B cell (primary cell): ENCODE measurements at regions not wholly inside any gene's neighbourhood (a gene's known extent, or its start where the extent isn't known, plus 50 kb on each side); places are given as distances from the start of the nearest gene placed in this dataset.

Source experiments
- ATAC-seq: fragments of 200-7000 bp; cut with Tn5 transposase; one replicate; pipeline ENCODE4 v1.10.0; 2021; ENCODE audit warnings: low read depth, mild to moderate bottlenecking, moderate number of reproducible peaks, moderate library complexity
- CTCF ChIA-PET: fragments of 350-600 bp; sonication (Branson Sonifier 250); formaldehyde crosslinking; loops from one replicate; lab custom pipeline; 2021; ENCODE audit warnings: antibody characterized with exemption, inconsistent platforms; lab: Charles Lee
- POLR2A ChIA-PET: fragments of 350-600 bp; sonication (Branson Sonifier 250); formaldehyde crosslinking; loops from one replicate; lab custom pipeline; 2021; ENCODE audit warnings: antibody characterized with exemption; lab: Charles Lee
- DNase-seq: peaks from one replicate; pipeline ENCODE4 v3.0.0; 2013
- H2AFZ ChIP-seq: 2 replicates; pipeline ENCODE4 v1.6.1; 2012; ENCODE audit warnings: mild to moderate bottlenecking, low read depth, low read length; ENCODE audit not compliant: insufficient read depth, poor library complexity, severe bottlenecking
- H3K27ac ChIP-seq, 2 donors: 1 replicate in 1 of 2; 2 replicates in 1 of 2; pipeline ENCODE4 v1.5.1; 2012 to 2013; ENCODE audit warnings: low read length in 2 of 2, mild to moderate bottlenecking in 2 of 2, moderate library complexity in 1 of 2
- H3K27me3 ChIP-seq, 4 experiments: fragments of 200-600 bp in 1 of 4; sonication (generic) in 1 of 4; replicated peaks in 1 of 4; 1 replicate in 2 of 4; 2 replicates in 2 of 4; pipeline versions ENCODE4 v1.6.1 to v1.7.0; 2013 to 2016; ENCODE audit warnings: low read length in 3 of 4, mild to moderate bottlenecking in 2 of 4, mixed read lengths in 1 of 4, moderate library complexity in 1 of 4; ENCODE audit not compliant: insufficient read depth in 4 of 4, control insufficient read depth in 3 of 4; ENCODE audit errors: control extremely low read depth in 1 of 4
- H3K36me3 ChIP-seq, 2 experiments: replicated peaks in 1 of 2; 1 replicate in 1 of 2; 2 replicates in 1 of 2; pipeline versions ENCODE4 v1.6.1 to v1.7.1; 2013; ENCODE audit warnings: low read length in 1 of 2; ENCODE audit not compliant: insufficient read depth in 2 of 2, control insufficient read depth in 1 of 2; ENCODE audit errors: control extremely low read depth in 1 of 2, extremely low read depth in 1 of 2
- H3K4me1 ChIP-seq, 2 donors: fragments of 200-600 bp in 1 of 2; sonication (generic) in 1 of 2; 1 replicate in 1 of 2; 2 replicates in 1 of 2; pipeline versions ENCODE4 v1.5.1 to v1.6.1; 2013 to 2017; ENCODE audit warnings: low read length in 2 of 2; ENCODE audit not compliant: control insufficient read depth in 2 of 2, insufficient read depth in 2 of 2
- H3K4me2 ChIP-seq: replicated peaks from 2 replicates; pipeline ENCODE3; 2012; ENCODE audit warnings: mild to moderate bottlenecking, low read depth, low read length; ENCODE audit not compliant: poor library complexity, severe bottlenecking
- H3K4me3 ChIP-seq, 5 experiments: fragments of 200-600 bp in 1 of 5; sonication (generic) in 1 of 5; 1 replicate in 3 of 5; 2 replicates in 2 of 5; pipeline versions ENCODE4 v1.5.1 to v1.7.0; 2011 to 2016; ENCODE audit warnings: low read length in 4 of 5, mild to moderate bottlenecking in 4 of 5, low read depth in 2 of 5, control low read depth in 1 of 5, moderate library complexity in 1 of 5; ENCODE audit not compliant: insufficient read depth in 1 of 5; ENCODE audit errors: control extremely low read depth in 1 of 5, extremely low read depth in 1 of 5
- H3K79me2 ChIP-seq: fragments of 200-600 bp; sonication (generic); one replicate; pipeline ENCODE4 v1.6.0; 2016; ENCODE audit warnings: low read length; ENCODE audit not compliant: control insufficient read depth, insufficient read depth
- H3K9ac ChIP-seq: fragments of 200-600 bp; sonication (generic); 2 replicates; pipeline ENCODE4 v1.6.1; 2017; ENCODE audit warnings: mild to moderate bottlenecking, low read length, moderate library complexity
- H3K9me3 ChIP-seq, 3 donors: one replicate each; pipeline versions ENCODE4 v1.6.1 to v1.7.1; 2013; ENCODE audit warnings: low read length in 2 of 3; ENCODE audit not compliant: control insufficient read depth in 2 of 3, insufficient read depth in 1 of 3; ENCODE audit errors: control extremely low read depth in 1 of 3
- H4K20me1 ChIP-seq: 2 replicates; pipeline ENCODE4 v1.6.0; 2012; ENCODE audit warnings: mild to moderate bottlenecking, low read length; ENCODE audit not compliant: insufficient read depth, control insufficient read depth, poor library complexity, severe bottlenecking
- H3K27ac Mint-ChIP-seq: one replicate; pipeline ENCODE4 v1.8.0; 2021; ENCODE audit warnings: mixed read lengths
- H3K27me3 Mint-ChIP-seq: one replicate; pipeline ENCODE4 v1.8.0; 2021; ENCODE audit warnings: mixed read lengths
- H3K4me1 Mint-ChIP-seq: one replicate; pipeline ENCODE4 v1.8.0; 2021; ENCODE audit warnings: mixed read lengths
- H3K4me3 Mint-ChIP-seq: one replicate; pipeline ENCODE4 v1.8.0; 2021; ENCODE audit warnings: mixed read lengths
- H3K9me3 Mint-ChIP-seq: one replicate; pipeline ENCODE4 v1.8.0; 2022; ENCODE audit warnings: mixed read lengths; ENCODE audit not compliant: insufficient read depth
- EZH2 ChIP-seq: IDR thresholded peaks from 2 replicates; pipeline ENCODE4 v1.6.1; 2012; ENCODE audit warnings: borderline replicate concordance, low read depth, mild to moderate bottlenecking, moderate library complexity, low read length; ENCODE audit not compliant: insufficient read depth, poor library complexity, severe bottlenecking
- WGBS: methylation state at CpG from one replicate; pipeline ENCODE4 v1.1.5; 2013; ENCODE audit warnings: missing lambda C conversion rate; ENCODE audit not compliant: insufficient coverage; 5-methylcytosine and 5-hydroxymethylcytosine counted together
- intact Hi-C: fragments of 100-400 bp; cut with micrococcal nuclease; formaldehyde crosslinking; loops from one replicate; pipeline ENCODE4 v1.10.0; 2022
- TF ChIP-seq, protein P1 (sequence below): fragments of 200-600 bp; IDR thresholded peaks from one replicate; pipeline ENCODE4 v1.8.0; 2022; ENCODE audit warnings: antibody characterized with exemption, mild to moderate bottlenecking

DNA sequence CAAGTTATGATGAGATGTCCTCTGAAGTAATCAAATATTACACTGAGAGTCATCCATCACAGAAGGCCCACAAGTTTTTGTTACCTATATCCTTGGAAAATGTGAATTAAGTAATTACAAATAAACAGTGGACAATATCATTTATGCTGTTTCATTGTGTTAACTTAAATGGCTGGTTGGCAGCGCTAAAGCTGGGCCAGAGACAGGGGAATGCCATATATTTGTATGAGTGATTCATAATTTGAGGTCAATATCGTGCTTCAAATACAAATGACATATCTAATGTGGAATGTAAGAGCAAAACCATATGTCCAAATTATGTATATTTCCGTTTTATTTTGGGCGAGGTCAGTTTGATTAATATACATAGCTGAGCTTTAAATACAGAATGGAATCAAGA, 1556.2 kb downstream of the SLITRK5 start:
- Histone ChIP-seq H3K27me3 (no peaks in the 10 kb centered on the region), H3K79me2 (no peaks in the 10 kb centered on the region), H3K9me3 (peaks cover 0 to 4% (median 2%) of the 10 kb centered on the region in 3 donors), H3K4me2 (no peak overlapping the region), H3K36me3 (no peaks in the 10 kb centered on the region), H3K9ac (no peak overlapping the region), H3K4me3 (no peak overlapping the region), H3K27ac (no peak overlapping the region), H3K4me1 (no peaks in the 10 kb centered on the region), H4K20me1 (no peaks in the 10 kb centered on the region), H2AFZ (no peak overlapping the region)
- Mint-ChIP-seq H3K27me3 (no peaks in the 10 kb centered on the region), H3K4me1 (no peaks in the 10 kb centered on the region), H3K9me3 (peaks cover 6% of the 10 kb centered on the region), H3K27ac (no peak overlapping the region), H3K4me3 (no peak overlapping the region)
- no peak for ATAC-seq
- TF ChIP-seq, protein P1, sequence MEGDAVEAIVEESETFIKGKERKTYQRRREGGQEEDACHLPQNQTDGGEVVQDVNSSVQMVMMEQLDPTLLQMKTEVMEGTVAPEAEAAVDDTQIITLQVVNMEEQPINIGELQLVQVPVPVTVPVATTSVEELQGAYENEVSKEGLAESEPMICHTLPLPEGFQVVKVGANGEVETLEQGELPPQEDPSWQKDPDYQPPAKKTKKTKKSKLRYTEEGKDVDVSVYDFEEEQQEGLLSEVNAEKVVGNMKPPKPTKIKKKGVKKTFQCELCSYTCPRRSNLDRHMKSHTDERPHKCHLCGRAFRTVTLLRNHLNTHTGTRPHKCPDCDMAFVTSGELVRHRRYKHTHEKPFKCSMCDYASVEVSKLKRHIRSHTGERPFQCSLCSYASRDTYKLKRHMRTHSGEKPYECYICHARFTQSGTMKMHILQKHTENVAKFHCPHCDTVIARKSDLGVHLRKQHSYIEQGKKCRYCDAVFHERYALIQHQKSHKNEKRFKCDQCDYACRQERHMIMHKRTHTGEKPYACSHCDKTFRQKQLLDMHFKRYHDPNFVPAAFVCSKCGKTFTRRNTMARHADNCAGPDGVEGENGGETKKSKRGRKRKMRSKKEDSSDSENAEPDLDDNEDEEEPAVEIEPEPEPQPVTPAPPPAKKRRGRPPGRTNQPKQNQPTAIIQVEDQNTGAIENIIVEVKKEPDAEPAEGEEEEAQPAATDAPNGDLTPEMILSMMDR, result no peak
- TF ChIP-seq EZH2, result no peak
- intact Hi-C loops, result no loop called here
- ChIA-PET POLR2A (no interaction called here), CTCF (no interaction called here)
- WGBS, result no CpG with 5 or more reads among the region's 4 CpGs
- DNase-seq, result no peak

GRCh38 chr13:89238496-89238895, 1567.3 kb downstream of the SLITRK5 start:
- POLR2A ChIA-PET, result no interaction called here
- no peaks in the 10 kb centered on the region for H3K9me3 Mint-ChIP-seq
- Histone ChIP-seq H3K4me3 (no peak overlapping the region), H3K79me2 (no peaks in the 10 kb centered on the region), H3K9ac (no peak overlapping the region), H2AFZ (no peak overlapping the region), H3K27me3 (no peaks in the 10 kb centered on the region), H4K20me1 (no peaks in the 10 kb centered on the region), H3K4me2 (no peak overlapping the region), H3K36me3 (no peaks in the 10 kb centered on the region), H3K9me3 (no peaks in the 10 kb centered on the region), H3K4me1 (no peaks in the 10 kb centered on the region), H3K27ac (no peak overlapping the region)
- no peak for ATAC-seq
- no peaks in the 10 kb centered on the region for H3K27me3 Mint-ChIP-seq
- no peaks in the 10 kb centered on the region for H3K4me1 Mint-ChIP-seq
- no peak for TF ChIP-seq EZH2
- TF ChIP-seq, protein P1, result no peak
- DNase-seq, result no peak
- CTCF ChIA-PET, result no interaction called here
- 80% methylated on average over 5 of the region's 7 CpGs for WGBS
- intact Hi-C loops, result no loop called here
- H3K4me3 Mint-ChIP-seq, result no peak overlapping the region
- no peak overlapping the region for H3K27ac Mint-ChIP-seq
